Activated naive CD8-positive, alpha-beta T cell treated with anti-CD3 and anti-CD28 coated beads, Interleukin-2, amount 10 ng/mL, durations not matched to agents 7 days and 5 days (primary cell): ENCODE measurements at regions not wholly inside any gene's neighbourhood (a gene's known extent, or its start where the extent isn't known, plus 50 kb on each side); places are given as distances from the start of the nearest gene placed in this dataset.

Experiments used
- ATAC-seq: fragments of 150-1000 bp; cut with Tn5 transposase; one replicate; pipeline ENCODE4 v1.10.0; 2021; ENCODE audit warnings: low read depth, moderate library complexity
- POLR2A ChIA-PET: fragments of 350-600 bp; sonication (Branson Sonifier 250); formaldehyde crosslinking; loops from one replicate; lab custom pipeline; 2021; ENCODE audit warnings: antibody characterized with exemption; lab: Charles Lee
- DNase-seq: peaks from one replicate; pipeline ENCODE4 v3.0.0; 2021
- H3K27ac Mint-ChIP-seq: one replicate; pipeline ENCODE4 v1.8.0; 2022; ENCODE audit warnings: mild to moderate bottlenecking, mixed read lengths
- H3K27me3 Mint-ChIP-seq: one replicate; pipeline ENCODE4 v1.8.0; 2022; ENCODE audit warnings: mild to moderate bottlenecking, moderate library complexity, mixed read lengths
- H3K36me3 Mint-ChIP-seq: one replicate; pipeline ENCODE4 v1.8.0; 2021; ENCODE audit warnings: mild to moderate bottlenecking, mixed read lengths
- H3K4me1 Mint-ChIP-seq: one replicate; pipeline ENCODE4 v1.8.0; 2021; ENCODE audit warnings: mixed read lengths
- H3K4me3 Mint-ChIP-seq: one replicate; pipeline ENCODE4 v1.8.0; 2022; ENCODE audit warnings: mild to moderate bottlenecking, moderate library complexity, mixed read lengths
- H3K9me3 Mint-ChIP-seq: one replicate; pipeline ENCODE4 v1.8.0; 2021; ENCODE audit warnings: mixed read lengths

GRCh38 chr9:105828171-105828570 is 133.8 kb downstream of the TMEM38B start:
- no peak for ATAC-seq
- H3K27me3 Mint-ChIP-seq, result no peaks in the 10 kb centered on the region
- no peak overlapping the region for H3K27ac Mint-ChIP-seq
- DNase-seq, result no peak
- peaks cover 2% of the 10 kb centered on the region for H3K9me3 Mint-ChIP-seq
- no peak overlapping the region for H3K4me3 Mint-ChIP-seq
- no peaks in the 10 kb centered on the region for H3K36me3 Mint-ChIP-seq
- no peaks in the 10 kb centered on the region for H3K4me1 Mint-ChIP-seq
- POLR2A ChIA-PET, result no interaction called here

GRCh38 chr9:105828596-105829213 is 134.4 kb downstream of the TMEM38B start:
- POLR2A ChIA-PET, result no interaction called here
- no peak overlapping the region for H3K27ac Mint-ChIP-seq
- ATAC-seq (no peak), DNase-seq (no peak)
- no peaks in the 10 kb centered on the region for H3K27me3 Mint-ChIP-seq
- no peaks in the 10 kb centered on the region for H3K36me3 Mint-ChIP-seq
- no peaks in the 10 kb centered on the region for H3K4me1 Mint-ChIP-seq
- H3K9me3 Mint-ChIP-seq, result peaks cover 1% of the 10 kb centered on the region
- no peak overlapping the region for H3K4me3 Mint-ChIP-seq

GRCh38 chr9:105830461-105830860 is 136.1 kb downstream of the TMEM38B start:
- Mint-ChIP-seq H3K27me3 (no peaks in the 10 kb centered on the region), H3K27ac (no peak overlapping the region), H3K4me3 (no peak overlapping the region), H3K4me1 (no peaks in the 10 kb centered on the region), H3K36me3 (no peaks in the 10 kb centered on the region), H3K9me3 (peaks cover 1% of the 10 kb centered on the region)
- POLR2A ChIA-PET, result no interaction called here
- DNase-seq, result no peak
- ATAC-seq, result no peak

GRCh38 chr9:105832096-105832710 is 137.9 kb downstream of the TMEM38B start:
- POLR2A ChIA-PET, result no interaction called here
- Mint-ChIP-seq H3K27me3 (no peaks in the 10 kb centered on the region), H3K4me1 (no peaks in the 10 kb centered on the region), H3K9me3 (peaks cover 1% of the 10 kb centered on the region), H3K27ac (no peak overlapping the region), H3K4me3 (no peak overlapping the region), H3K36me3 (no peaks in the 10 kb centered on the region)
- ATAC-seq (no peak), DNase-seq (no peak)

GRCh38 chr9:105833271-105833975 is 139.1 kb downstream of the TMEM38B start:
- DNase-seq (no peak), ATAC-seq (no peak)
- no peak overlapping the region for H3K4me3 Mint-ChIP-seq
- no peaks in the 10 kb centered on the region for H3K4me1 Mint-ChIP-seq
- peaks cover 1% of the 10 kb centered on the region for H3K9me3 Mint-ChIP-seq
- no peak overlapping the region for H3K27ac Mint-ChIP-seq
- H3K27me3 Mint-ChIP-seq, result no peaks in the 10 kb centered on the region
- H3K36me3 Mint-ChIP-seq, result no peaks in the 10 kb centered on the region
- POLR2A ChIA-PET, result no interaction called here

GRCh38 chr9:105834404-105834803 is 140.1 kb downstream of the TMEM38B start:
- Mint-ChIP-seq H3K4me1 (no peaks in the 10 kb centered on the region), H3K4me3 (no peak overlapping the region), H3K9me3 (peaks cover 1% of the 10 kb centered on the region), H3K36me3 (no peaks in the 10 kb centered on the region), H3K27ac (no peak overlapping the region), H3K27me3 (no peaks in the 10 kb centered on the region)
- ATAC-seq, result no peak
- no peak for DNase-seq
- POLR2A ChIA-PET, result no interaction called here

- H3K4me1 Mint-ChIP-seq, result no peaks in the 10 kb centered on the region
- H3K9me3 Mint-ChIP-seq, result peaks cover 1% of the 10 kb centered on the region
- no peak overlapping the region for H3K4me3 Mint-ChIP-seq
- no peaks in the 10 kb centered on the region for H3K27me3 Mint-ChIP-seq
- no peak overlapping the region for H3K27ac Mint-ChIP-seq
- DNase-seq (no peak), ATAC-seq (no peak)
- no peaks in the 10 kb centered on the region for H3K36me3 Mint-ChIP-seq
- POLR2A ChIA-PET, result no interaction called here
Observed at GRCh38 chr9:105835721-105836120, 141.4 kb downstream of the TMEM38B start.

GRCh38 chr9:105836936-105837660 is 142.8 kb downstream of the TMEM38B start:
- Mint-ChIP-seq H3K4me1 (no peaks in the 10 kb centered on the region), H3K27ac (no peak overlapping the region), H3K27me3 (no peaks in the 10 kb centered on the region), H3K4me3 (no peak overlapping the region), H3K9me3 (peaks cover 1% of the 10 kb centered on the region), H3K36me3 (no peaks in the 10 kb centered on the region)
- DNase-seq (no peak), ATAC-seq (no peak)
- POLR2A ChIA-PET, result no interaction called here

- no peak for ATAC-seq
- no peak overlapping the region for H3K27ac Mint-ChIP-seq
Observed at GRCh38 chr9:105841562-105841961, 147.2 kb downstream of the TMEM38B start.

GRCh38 chr9:105842023-105842644 is 147.8 kb downstream of the TMEM38B start:
- no peaks in the 10 kb centered on the region for H3K4me1 Mint-ChIP-seq
- no peaks in the 10 kb centered on the region for H3K36me3 Mint-ChIP-seq
- H3K4me3 Mint-ChIP-seq, result no peak overlapping the region
- DNase-seq (no peak), ATAC-seq (no peak)
- no peaks in the 10 kb centered on the region for H3K9me3 Mint-ChIP-seq
- POLR2A ChIA-PET, result interaction anchor here (0.7 kb wide), 1 partner anchor 39 kb away, joined by 3 read pairs; no protein-coding TSS in a partner anchor
- peaks cover 7% of the 10 kb centered on the region for H3K27me3 Mint-ChIP-seq
- no peak overlapping the region for H3K27ac Mint-ChIP-seq

More at GRCh38 chr9:105841562-105841961, 147.2 kb downstream of the TMEM38B start:
- Mint-ChIP-seq H3K36me3 (no peaks in the 10 kb centered on the region), H3K27me3 (peaks cover 5% of the 10 kb centered on the region), H3K9me3 (no peaks in the 10 kb centered on the region), H3K4me1 (no peaks in the 10 kb centered on the region), H3K4me3 (no peak overlapping the region)
- POLR2A ChIA-PET, result interaction anchor here (0.7 kb wide), 1 partner anchor 40 kb away, joined by 3 read pairs; no protein-coding TSS in a partner anchor
- DNase-seq, result no peak

- ATAC-seq (no peak), DNase-seq (no peak)
- H3K9me3 Mint-ChIP-seq, result no peaks in the 10 kb centered on the region
- peaks cover 7% of the 10 kb centered on the region for H3K27me3 Mint-ChIP-seq
- no peaks in the 10 kb centered on the region for H3K36me3 Mint-ChIP-seq
- no peak overlapping the region for H3K4me3 Mint-ChIP-seq
- no peaks in the 10 kb centered on the region for H3K4me1 Mint-ChIP-seq
- no peak overlapping the region for H3K27ac Mint-ChIP-seq
- POLR2A ChIA-PET, result no interaction called here
Observed at GRCh38 chr9:105846825-105847224, 152.5 kb downstream of the TMEM38B start.

- Mint-ChIP-seq H3K27me3 (peaks cover 8% of the 10 kb centered on the region), H3K27ac (no peak overlapping the region), H3K4me1 (no peaks in the 10 kb centered on the region), H3K4me3 (no peak overlapping the region), H3K36me3 (no peaks in the 10 kb centered on the region), H3K9me3 (no peaks in the 10 kb centered on the region)
- no peak for DNase-seq
- no peak for ATAC-seq
- POLR2A ChIA-PET, result no interaction called here
Observed at GRCh38 chr9:105850852-105851500, 156.6 kb downstream of the TMEM38B start.
